GM12891 (cell line): ENCODE measurements at regions not wholly inside any gene's neighbourhood (a gene's known extent, or its start where the extent isn't known, plus 50 kb on each side); places are given as distances from the start of the nearest gene placed in this dataset.

Experiments used
- POLR2A ChIP-seq: IDR thresholded peaks from 2 replicates; pipeline ENCODE4 v1.6.1; 2011; ENCODE audit warnings: low read depth, low read length, control low read depth
- POLR2AphosphoS5 ChIP-seq: IDR thresholded peaks from 2 replicates; pipeline ENCODE4 v1.6.1; 2011; ENCODE audit warnings: low read depth, low read length, control low read depth
- SPI1 ChIP-seq: IDR thresholded peaks from 2 replicates; pipeline ENCODE4 v1.6.1; 2011; ENCODE audit warnings: low read depth, low read length, control low read depth
- TAF1 ChIP-seq: IDR thresholded peaks from 2 replicates; pipeline ENCODE4 v1.6.1; 2011; ENCODE audit warnings: low read depth, low read length, control low read depth

GRCh38 chr6:166803471-166803870, 152.9 kb downstream of the RNASET2 start:
- TF ChIP-seq POLR2AphosphoS5 (no peak), POLR2A (no peak), SPI1 (no peak), TAF1 (no peak)
